Endothelial cell of umbilical vein (primary cell): ENCODE measurements at regions not wholly inside any gene's neighbourhood (a gene's known extent, or its start where the extent isn't known, plus 50 kb on each side); places are given as distances from the start of the nearest gene placed in this dataset.

ENCODE experiments used
- TF ChIP-seq, protein P1 (sequence below): IDR thresholded peaks from 2 replicates; pipeline ENCODE4 v1.6.1; 2011; ENCODE audit not compliant: insufficient read depth, insufficient read length
- TF ChIP-seq, protein P2 (sequence below), 2 donors: IDR thresholded peaks; 1 replicate in 1 of 2; 2 replicates in 1 of 2; pipeline ENCODE4 v1.5.1; 2011; ENCODE audit warnings: low read length in 2 of 2, mild to moderate bottlenecking in 2 of 2, moderate library complexity in 2 of 2, control low read depth in 1 of 2, inconsistent platforms in 1 of 2, low read depth in 1 of 2; ENCODE audit not compliant: insufficient read depth in 1 of 2; ENCODE audit errors: extremely low read depth in 1 of 2

DNA sequence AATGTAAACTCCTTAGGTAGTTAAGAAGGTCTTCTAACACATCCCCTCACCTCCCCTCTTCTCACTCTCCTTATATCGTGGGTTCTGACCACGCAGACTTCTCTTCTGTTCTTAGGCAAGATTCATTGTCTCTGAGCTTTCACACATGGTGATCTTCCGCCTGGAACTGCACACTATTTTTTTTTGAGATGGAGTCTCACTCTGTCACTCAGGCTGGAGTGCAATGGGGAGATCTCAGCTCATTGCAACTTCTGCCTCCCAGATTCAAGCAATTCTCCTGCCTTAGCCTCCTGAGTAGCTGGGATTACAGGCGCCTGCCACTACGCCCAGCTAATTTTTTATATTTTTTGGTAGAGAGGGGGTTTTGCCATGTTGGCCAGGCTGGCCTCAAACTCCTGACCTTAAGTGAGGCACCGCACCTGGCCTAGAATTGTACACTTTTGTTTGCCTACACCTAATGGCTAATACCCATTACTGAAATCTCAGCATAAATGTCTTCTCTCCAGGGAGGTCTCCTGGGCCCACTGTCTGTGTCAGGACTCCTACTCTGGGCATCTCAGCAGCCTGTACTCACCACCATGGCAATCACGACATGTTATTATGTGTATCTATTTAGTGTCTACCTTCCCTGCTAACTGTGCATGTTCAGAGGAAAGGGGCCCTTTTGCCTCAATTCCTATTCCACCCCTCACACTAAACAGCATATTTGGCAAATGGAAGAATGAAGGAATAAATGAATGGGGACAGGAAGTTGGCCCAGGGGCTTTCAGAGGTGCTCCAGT is 646.3 kb upstream of the DPP6 start:
- TF ChIP-seq, protein P1, sequence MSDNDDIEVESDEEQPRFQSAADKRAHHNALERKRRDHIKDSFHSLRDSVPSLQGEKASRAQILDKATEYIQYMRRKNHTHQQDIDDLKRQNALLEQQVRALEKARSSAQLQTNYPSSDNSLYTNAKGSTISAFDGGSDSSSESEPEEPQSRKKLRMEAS = no peak
- TF ChIP-seq, protein P2, sequence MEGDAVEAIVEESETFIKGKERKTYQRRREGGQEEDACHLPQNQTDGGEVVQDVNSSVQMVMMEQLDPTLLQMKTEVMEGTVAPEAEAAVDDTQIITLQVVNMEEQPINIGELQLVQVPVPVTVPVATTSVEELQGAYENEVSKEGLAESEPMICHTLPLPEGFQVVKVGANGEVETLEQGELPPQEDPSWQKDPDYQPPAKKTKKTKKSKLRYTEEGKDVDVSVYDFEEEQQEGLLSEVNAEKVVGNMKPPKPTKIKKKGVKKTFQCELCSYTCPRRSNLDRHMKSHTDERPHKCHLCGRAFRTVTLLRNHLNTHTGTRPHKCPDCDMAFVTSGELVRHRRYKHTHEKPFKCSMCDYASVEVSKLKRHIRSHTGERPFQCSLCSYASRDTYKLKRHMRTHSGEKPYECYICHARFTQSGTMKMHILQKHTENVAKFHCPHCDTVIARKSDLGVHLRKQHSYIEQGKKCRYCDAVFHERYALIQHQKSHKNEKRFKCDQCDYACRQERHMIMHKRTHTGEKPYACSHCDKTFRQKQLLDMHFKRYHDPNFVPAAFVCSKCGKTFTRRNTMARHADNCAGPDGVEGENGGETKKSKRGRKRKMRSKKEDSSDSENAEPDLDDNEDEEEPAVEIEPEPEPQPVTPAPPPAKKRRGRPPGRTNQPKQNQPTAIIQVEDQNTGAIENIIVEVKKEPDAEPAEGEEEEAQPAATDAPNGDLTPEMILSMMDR (IDR thresholded peaks at IDR 0.05; ENCODE audit: extremely low read depth in 1 of 2, insufficient read depth in 1 of 2, low read depth in 1 of 2, low read length in 2 of 2) = no peak
